Astrocyte of the cerebellum (primary cell): ENCODE measurements at regions not wholly inside any gene's neighbourhood (a gene's known extent, or its start where the extent isn't known, plus 50 kb on each side); places are given as distances from the start of the nearest gene placed in this dataset.

Experiments used
- DNase-seq: peaks from one replicate; pipeline ENCODE4 v3.0.0-alpha.2; 2011; ENCODE audit warnings: low read depth
- H3K4me3 ChIP-seq: 2 replicates; pipeline ENCODE4 v1.5.1; 2011; ENCODE audit warnings: mild to moderate bottlenecking, low read depth, low read length, moderate library complexity
- CTCF ChIP-seq: IDR thresholded peaks from 2 replicates; pipeline ENCODE4 v1.5.1; 2012; ENCODE audit warnings: low read length, low read depth, moderate library complexity, mild to moderate bottlenecking; ENCODE audit errors: missing control alignments
- in situ Hi-C: cut with HindIII; loops from 2 replicates; pipeline ENCODE4 v1.10.0; 2017; ENCODE audit warnings: low sequenced_read_pairs

GRCh38 chr12:13764748-13765147 is 216.7 kb downstream of the GRIN2B start:
- no peak for TF ChIP-seq CTCF
- in situ Hi-C loops = no loop called here
- no peak overlapping the region for H3K4me3 ChIP-seq
- no peak for DNase-seq

- no peak for DNase-seq
- in situ Hi-C loops = no loop called here
- TF ChIP-seq CTCF = no peak
These were observed 232.0 kb downstream of the GRIN2B start for GRCh38 chr12:13749389-13749788.

GRCh38 chr12:13745111-13745860 is 236.1 kb downstream of the GRIN2B start:
- in situ Hi-C loops = no loop called here
- no peak overlapping the region for H3K4me3 ChIP-seq
- TF ChIP-seq CTCF = no peak
- DNase-seq = no peak

More at GRCh38 chr12:13749389-13749788, 232.0 kb downstream of the GRIN2B start:
- no peak overlapping the region for H3K4me3 ChIP-seq

GRCh38 chr12:13744561-13744960 is 236.8 kb downstream of the GRIN2B start:
- no peak for TF ChIP-seq CTCF

GRCh38 chr12:13740149-13740545 is 241.3 kb downstream of the GRIN2B start:
- DNase-seq = no peak
- in situ Hi-C loops = no loop called here
- H3K4me3 ChIP-seq = no peak overlapping the region
- TF ChIP-seq CTCF = no peak

More at GRCh38 chr12:13744561-13744960, 236.8 kb downstream of the GRIN2B start:
- no peak overlapping the region for H3K4me3 ChIP-seq
- no peak for DNase-seq
- in situ Hi-C loops = no loop called here

- in situ Hi-C loops = no loop called here
- no peak overlapping the region for H3K4me3 ChIP-seq
- no peak for DNase-seq
- TF ChIP-seq CTCF = no peak
These were observed 245.7 kb downstream of the GRIN2B start for GRCh38 chr12:13735734-13736133.
